HepG2 (cell line): ENCODE measurements at regions not wholly inside any gene's neighbourhood (a gene's known extent, or its start where the extent isn't known, plus 50 kb on each side); places are given as distances from the start of the nearest gene placed in this dataset.

Source experiments
- ATAC-seq: fragments of 200-7000 bp; cut with Tn5 transposase; 3 replicates; pipeline ENCODE4 v1.9.1; 2020; ENCODE audit warnings: mild to moderate bottlenecking, moderate library complexity
- BruUV-seq: library from RNA; stranded (reverse); fragments of 400-500 nt; replicated peaks from 2 replicates; lab custom pipeline; 2021; lab: Mats Ljungman, UMichigan
- CTCF ChIA-PET: fragments of 300-600 bp; formaldehyde crosslinking; extraction: SDS; loops from one replicate; lab custom pipeline; 2021; ENCODE audit warnings: low total read pairs, inconsistent platforms, low intra/inter-chr PET ratio; lab: Yijun Ruan, JAX
- POLR2A ChIA-PET: fragments of 350-600 bp; sonication (Branson Sonifier 250); formaldehyde crosslinking; loops from one replicate; lab custom pipeline; 2020; ENCODE audit warnings: antibody characterized with exemption, inconsistent platforms; lab: Yijun Ruan, JAX
- DNase-seq: peaks from one replicate; pipeline ENCODE4 v3.0.0-alpha.2; 2015; ENCODE audit warnings: low spot score
- FAIRE-seq: peaks from 3 replicates; lab custom pipeline; 2011; peaks lifted over from hg19 to GRCh38; lab: Jason Lieb, UNC
- H2AFZ ChIP-seq: one replicate; pipeline ENCODE4 v1.6.1; 2011; ENCODE audit warnings: low read length, inconsistent platforms
- H3K27ac ChIP-seq: fragments of 300-600 bp; 3 replicates; pipeline ENCODE4 v1.8.0; 2011; ENCODE audit warnings: mixed run types, mild to moderate bottlenecking, mixed read lengths, low read length, inconsistent platforms; ENCODE audit not compliant: insufficient read depth; ENCODE audit errors: extremely low read length
- H3K27me3 ChIP-seq, 2 experiments: fragments of 200-600 bp in 1 of 2; 2 replicates in 1 of 2; 3 replicates in 1 of 2; pipeline versions ENCODE4 v1.6.0 to v1.8.0; 2011; ENCODE audit warnings: low read length in 2 of 2, mild to moderate bottlenecking in 2 of 2, moderate library complexity in 2 of 2, inconsistent platforms in 1 of 2; ENCODE audit not compliant: insufficient read depth in 2 of 2, control insufficient read depth in 1 of 2
- H3K36me3 ChIP-seq, 2 experiments: fragments of 200-600 bp in 1 of 2; replicated peaks in 1 of 2; 2 replicates in 1 of 2; 3 replicates in 1 of 2; pipeline versions ENCODE4 v1.5.1 to v1.8.0; 2011; ENCODE audit warnings: low read length in 2 of 2, inconsistent platforms in 1 of 2; ENCODE audit not compliant: insufficient read depth in 2 of 2, control insufficient read depth in 1 of 2
- H3K4me1 ChIP-seq: 2 replicates; pipeline ENCODE4 v1.5.1; 2012; ENCODE audit warnings: low read length, inconsistent platforms; ENCODE audit not compliant: insufficient read depth
- H3K4me2 ChIP-seq: 2 replicates; pipeline ENCODE4 v1.6.0; 2011; ENCODE audit warnings: low read depth, low read length, inconsistent platforms
- H3K4me3 ChIP-seq, 3 experiments: fragments of 200-600 bp in 1 of 3; sonication (generic), shearing (Covaris generic) in 1 of 3; replicated peaks in 1 of 3; 2 replicates each; pipeline ENCODE4 v1.5.1; 2011 to 2016; ENCODE audit warnings: low read length in 3 of 3, inconsistent platforms in 2 of 3, low read depth in 2 of 3, mild to moderate bottlenecking in 2 of 3, control low read depth in 1 of 3, mixed read lengths in 1 of 3; ENCODE audit not compliant: insufficient read depth in 1 of 3
- H3K79me2 ChIP-seq: one replicate; pipeline ENCODE4 v1.6.1; 2011; ENCODE audit warnings: low read length, inconsistent platforms; ENCODE audit not compliant: insufficient read depth
- H3K9ac ChIP-seq: 2 replicates; pipeline ENCODE4 v1.6.0; 2011; ENCODE audit warnings: mild to moderate bottlenecking, low read depth, low read length, inconsistent platforms; ENCODE audit not compliant: insufficient read depth
- H3K9me3 ChIP-seq: 2 replicates; pipeline ENCODE4 v1.5.1; 2012; ENCODE audit warnings: mild to moderate bottlenecking, low read length
- H4K20me1 ChIP-seq: 2 replicates; pipeline ENCODE4 v1.6.0; 2011; ENCODE audit warnings: inconsistent platforms, mild to moderate bottlenecking, low read length, moderate library complexity; ENCODE audit not compliant: insufficient read depth
- CEBPB ChIP-seq: IDR thresholded peaks from 2 replicates; pipeline ENCODE4 v1.6.1; 2011; ENCODE audit warnings: low read depth, low read length, improper control_type of control experiment, borderline replicate concordance
- HDAC2 ChIP-seq: sonication (generic); formaldehyde crosslinking; IDR thresholded peaks from 2 replicates; pipeline ENCODE4 v1.4.0; 2020; ENCODE audit warnings: missing genetic modification reagents
- PATZ1 ChIP-seq: sonication (generic); formaldehyde crosslinking; IDR thresholded peaks from 2 replicates; pipeline ENCODE4 v1.4.0; 2020; ENCODE audit warnings: missing genetic modification reagents
- RBAK ChIP-seq: sonication (generic); formaldehyde crosslinking; IDR thresholded peaks from 2 replicates; pipeline ENCODE4 v1.5.1; 2020; ENCODE audit warnings: mild to moderate bottlenecking, missing genetic modification reagents
- SMYD3 ChIP-seq: sonication (generic); formaldehyde crosslinking; IDR thresholded peaks from 2 replicates; pipeline ENCODE4 v1.8.1; 2023; ENCODE audit warnings: mild to moderate bottlenecking, missing genetic modification reagents
- ZBTB25 ChIP-seq: IDR thresholded peaks from 2 replicates; pipeline ENCODE4 v1.6.1; 2018; ENCODE audit warnings: missing genetic modification reagents
- ZNF124 ChIP-seq: sonication (generic); formaldehyde crosslinking; IDR thresholded peaks from 2 replicates; pipeline ENCODE4 v1.4.0; 2020; ENCODE audit warnings: missing genetic modification reagents
- ZNF678 ChIP-seq: sonication (generic); formaldehyde crosslinking; IDR thresholded peaks from 2 replicates; pipeline ENCODE4 v1.4.0; 2020; ENCODE audit warnings: mild to moderate bottlenecking, missing genetic modification reagents
- ZNF816 ChIP-seq: sonication (generic); formaldehyde crosslinking; IDR thresholded peaks from 2 replicates; pipeline ENCODE4 v1.8.0; 2022; ENCODE audit warnings: missing genetic modification reagents, mild to moderate bottlenecking, borderline replicate concordance
- WGBS: methylation state at CpG from one replicate; pipeline ENCODE4 v1.1.6; 2017; ENCODE audit warnings: low lambda C conversion rate; 5-methylcytosine and 5-hydroxymethylcytosine counted together
- in situ Hi-C: cut with HindIII; loops from 2 replicates; pipeline ENCODE4 v1.10.0; 2017; ENCODE audit warnings: low pct_unique_long_range_greater_than_20kb; ENCODE audit not compliant: extremely low pct_ligation_motif_present
- intact Hi-C: fragments of 100-400 bp; cut with micrococcal nuclease; formaldehyde crosslinking; loops from one replicate; pipeline ENCODE4 v1.10.0; 2022; ENCODE audit not compliant: unreplicated experiment

- no peak for TF ChIP-seq PATZ1 (CRISPR knock-in tag)
- no peak for TF ChIP-seq ZNF124
- no peak for TF ChIP-seq SMYD3 (CRISPR knock-in tag)
- TF ChIP-seq HDAC2 (CRISPR knock-in tag): no peak
- no peak for TF ChIP-seq ZNF678 (CRISPR knock-in tag)
- TF ChIP-seq ZBTB25: no peak
- no peak for TF ChIP-seq RBAK (CRISPR knock-in tag)
- TF ChIP-seq, all 625 proteins: peak for 0
These were observed 340.4 kb downstream of the OTUD1 start (continued) for GRCh38 chr10:23779301-23779700.

GRCh38 chr10:23780331-23780730 is 341.5 kb downstream of the OTUD1 start:
- TF ChIP-seq ZNF816 (no peak), CEBPB (peak; percentile 29; the same call in 1 of the 2 replicates)
- H3K4me2 ChIP-seq: no peak overlapping the region
- no peak for DNase-seq
- POLR2A ChIA-PET: no interaction called here
- CTCF ChIA-PET: no interaction called here
- H3K27me3 ChIP-seq: no peaks in the 10 kb centered on the region
- H2AFZ ChIP-seq: no peak overlapping the region
- no peak overlapping the region for H3K4me3 ChIP-seq
- ATAC-seq: no peak
- no peaks in the 10 kb centered on the region for H3K4me1 ChIP-seq
- no peaks in the 10 kb centered on the region for H3K79me2 ChIP-seq
- no peak for FAIRE-seq
- no peaks in the 10 kb centered on the region for H3K9me3 ChIP-seq
- H3K36me3 ChIP-seq: no peaks in the 10 kb centered on the region
- H3K9ac ChIP-seq: no peak overlapping the region
- intact Hi-C loops: no loop called here
- in situ Hi-C loops: no loop called here
- 0% methylated on average over 1 of the region's 1 CpG for WGBS
- no peaks in the 10 kb centered on the region for H4K20me1 ChIP-seq
- H3K27ac ChIP-seq: no peak overlapping the region
- BruUV-seq: no TSS peak
